Fibroblast of mammary gland (primary cell): ENCODE measurements at regions not wholly inside any gene's neighbourhood (a gene's known extent, or its start where the extent isn't known, plus 50 kb on each side); places are given as distances from the start of the nearest gene placed in this dataset.

Experiments used
- DNase-seq: peaks from one replicate; pipeline ENCODE4 v3.0.0-alpha.2; 2010; ENCODE audit warnings: low read depth
- H3K4me3 ChIP-seq: 2 replicates; pipeline ENCODE4 v1.5.1; 2011; ENCODE audit warnings: low read depth, mild to moderate bottlenecking, low read length, moderate library complexity; ENCODE audit not compliant: control insufficient read depth
- CTCF ChIP-seq: conservative IDR thresholded peaks from 2 replicates; pipeline ENCODE4 v1.5.1; 2011; ENCODE audit warnings: low read depth, low read length, inconsistent platforms; ENCODE audit not compliant: control insufficient read depth, insufficient read depth

GRCh38 chr3:22585504-22585903 lies 617.6 kb upstream of the UBE2E2 start:
- no peak overlapping the region for H3K4me3 ChIP-seq
- no peak for TF ChIP-seq CTCF
- DNase-seq, result peak; percentile 63

- no peak overlapping the region for H3K4me3 ChIP-seq
- no peak for TF ChIP-seq CTCF
- no peak for DNase-seq
These were observed 617.2 kb upstream of the UBE2E2 start for GRCh38 chr3:22585911-22586310.

- DNase-seq, result no peak
- TF ChIP-seq CTCF, result no peak
These were observed 615.7 kb upstream of the UBE2E2 start for GRCh38 chr3:22587446-22587845.

GRCh38 chr3:22593638-22594037 lies 609.5 kb upstream of the UBE2E2 start:
- no peak for DNase-seq
- H3K4me3 ChIP-seq, result no peak overlapping the region
- TF ChIP-seq CTCF, result no peak

More at GRCh38 chr3:22587446-22587845, 615.7 kb upstream of the UBE2E2 start:
- H3K4me3 ChIP-seq, result no peak overlapping the region

GRCh38 chr3:22594990-22595389 lies 608.1 kb upstream of the UBE2E2 start:
- H3K4me3 ChIP-seq, result no peak overlapping the region
- no peak for DNase-seq
- TF ChIP-seq CTCF, result no peak

- no peak for TF ChIP-seq CTCF
These were observed 596.7 kb upstream of the UBE2E2 start for GRCh38 chr3:22606461-22606860.

GRCh38 chr3:22606938-22607337 lies 596.2 kb upstream of the UBE2E2 start:
- no peak for TF ChIP-seq CTCF
- DNase-seq, result peak; percentile 2
- H3K4me3 ChIP-seq, result no peak overlapping the region

More at GRCh38 chr3:22606461-22606860, 596.7 kb upstream of the UBE2E2 start:
- no peak for DNase-seq
- no peak overlapping the region for H3K4me3 ChIP-seq
